CD4-positive, alpha-beta memory T cell (primary cell): ENCODE measurements at regions not wholly inside any gene's neighbourhood (a gene's known extent, or its start where the extent isn't known, plus 50 kb on each side); places are given as distances from the start of the nearest gene placed in this dataset.
A peak's percentile ranks its signal among the peaks of the same experiment; 100 is the strongest.
"Not testable (repeated sequence)": the region's sequence is repeated elsewhere in the genome, so short reads cannot be mapped to it uniquely, and the experiment has no call there.

Experiments
- CTCF ChIA-PET: fragments of 350-600 bp; sonication (Branson Sonifier 250); formaldehyde crosslinking; loops from one replicate; lab custom pipeline; 2021; ENCODE audit warnings: inconsistent platforms; ENCODE audit not compliant: partially characterized antibody; lab: Charles Lee
- POLR2A ChIA-PET: fragments of 350-600 bp; sonication (Branson Sonifier 250); formaldehyde crosslinking; loops from one replicate; lab custom pipeline; 2021; ENCODE audit not compliant: partially characterized antibody; lab: Charles Lee
- DNase-seq, 5 donors: peaks; one replicate each; pipeline versions ENCODE4 v3.0.0 to v3.0.0-alpha.2; 2020 to 2022; ENCODE audit warnings: mixed read lengths in 1 of 5
- H3K27ac ChIP-seq: one replicate; pipeline ENCODE4 v1.7.0; 2013; ENCODE audit warnings: low read depth, low read length
- H3K27me3 ChIP-seq: 2 replicates; pipeline ENCODE4 v1.7.0; 2013; ENCODE audit warnings: mild to moderate bottlenecking, low read length, moderate library complexity; ENCODE audit not compliant: insufficient read depth
- H3K36me3 ChIP-seq: 2 replicates; pipeline ENCODE4 v1.7.0; 2013; ENCODE audit warnings: mild to moderate bottlenecking, low read length, moderate library complexity; ENCODE audit not compliant: insufficient read depth
- H3K4me1 ChIP-seq: 2 replicates; pipeline ENCODE4 v1.7.0; 2013; ENCODE audit warnings: mild to moderate bottlenecking, low read length, moderate library complexity; ENCODE audit not compliant: insufficient read depth
- H3K4me3 ChIP-seq, 2 donors: one replicate each; pipeline ENCODE4 v1.7.0; 2013; ENCODE audit warnings: low read length in 2 of 2, mild to moderate bottlenecking in 1 of 2
- H3K9me3 ChIP-seq, 2 donors: one replicate each; pipeline ENCODE4 v1.7.0; 2013; ENCODE audit warnings: low read length in 2 of 2, control low read depth in 1 of 2; ENCODE audit not compliant: control insufficient read depth in 1 of 2
- H3K27ac Mint-ChIP-seq, 7 donors: one replicate each; pipeline ENCODE4 v1.8.0; 2020 to 2021; ENCODE audit warnings: mixed read lengths in 7 of 7, mild to moderate bottlenecking in 6 of 7, inconsistent platforms in 3 of 7, moderate library complexity in 3 of 7
- H3K27me3 Mint-ChIP-seq, 2 donors: one replicate each; pipeline ENCODE4 v1.8.0; 2020 to 2021; ENCODE audit warnings: mixed read lengths in 2 of 2
- H3K36me3 Mint-ChIP-seq, 2 donors: one replicate each; pipeline ENCODE4 v1.8.0; 2020 to 2021; ENCODE audit warnings: mixed read lengths in 2 of 2, inconsistent platforms in 1 of 2, mild to moderate bottlenecking in 1 of 2
- H3K4me1 Mint-ChIP-seq, 4 donors: one replicate each; pipeline ENCODE4 v1.8.0; 2020 to 2021; ENCODE audit warnings: mixed read lengths in 4 of 4, mild to moderate bottlenecking in 1 of 4
- H3K4me3 Mint-ChIP-seq, 8 donors: one replicate each; pipeline ENCODE4 v1.8.0; 2020 to 2021; ENCODE audit warnings: mixed read lengths in 8 of 8, mild to moderate bottlenecking in 7 of 8, moderate library complexity in 6 of 8, inconsistent platforms in 3 of 8
- H3K9me3 Mint-ChIP-seq, 8 donors: one replicate each; pipeline ENCODE4 v1.8.0; 2020 to 2021; ENCODE audit warnings: mixed read lengths in 8 of 8, mild to moderate bottlenecking in 5 of 8, inconsistent platforms in 3 of 8, moderate library complexity in 1 of 8
- intact Hi-C: fragments of 100-400 bp; cut with micrococcal nuclease; formaldehyde crosslinking; loops from one replicate; pipeline ENCODE4 v1.15.1; 2023

GRCh38 chr5:126677121-126677520 is 76.4 kb downstream of the PHAX start:
- Mint-ChIP-seq H3K9me3 (no peaks in the 10 kb centered on the region), H3K36me3 (no peaks in the 10 kb centered on the region), H3K4me1 (peaks cover 3 to 5% (median 4%) of the 10 kb centered on the region in 4 donors), H3K27ac (peak overlapping the region in 1 of 7 donors; percentile 46), H3K27me3 (no peaks in the 10 kb centered on the region), H3K4me3 (no peak overlapping the region)
- Histone ChIP-seq H3K36me3 (no peaks in the 10 kb centered on the region), H3K9me3 (no peaks in the 10 kb centered on the region), H3K27me3 (no peaks in the 10 kb centered on the region), H3K27ac (no peak overlapping the region), H3K4me1 (no peaks in the 10 kb centered on the region), H3K4me3 (no peak overlapping the region)
- intact Hi-C loops, result loop anchor here (5.0 kb wide), 3 partner anchors 350 to 815 kb away; no protein-coding TSS in a partner anchor
- DNase-seq, result no peak
- ChIA-PET CTCF (interaction anchor here (0.7 to 11.0 kb wide), 13 partner anchors 9 to 636 kb away, joined by 3 to 319 read pairs (median 10); partner anchors contain the start of gene LMNB1), POLR2A (interaction anchor here (9.1 kb wide), 1 partner anchor 101 kb away, joined by 72 read pairs; the partner anchor contains the start of gene LMNB1)

- Histone ChIP-seq H3K4me3 (no peak overlapping the region), H3K36me3 (no peaks in the 10 kb centered on the region), H3K27ac (no peak overlapping the region), H3K9me3 (no peaks in the 10 kb centered on the region), H3K27me3 (no peaks in the 10 kb centered on the region), H3K4me1 (no peaks in the 10 kb centered on the region)
- peaks cover 1 to 6% of the 10 kb centered on the region in 2 donors for H3K27me3 Mint-ChIP-seq
- peaks cover 5 to 8% (median 6%) of the 10 kb centered on the region in 4 donors for H3K4me1 Mint-ChIP-seq
- ChIA-PET POLR2A (interaction anchor here (9.1 kb wide), 1 partner anchor 98 kb away, joined by 72 read pairs; the partner anchor contains the start of gene LMNB1), CTCF (interaction anchor here (0.6 to 11.0 kb wide), 3 partner anchors 25 to 122 kb away, joined by 3 to 319 read pairs (median 51); partner anchors contain the start of gene LMNB1)
- no peak for DNase-seq
- no peaks in the 10 kb centered on the region for H3K36me3 Mint-ChIP-seq
- H3K27ac Mint-ChIP-seq, result no peak overlapping the region
- H3K4me3 Mint-ChIP-seq, result no peak overlapping the region
- intact Hi-C loops, result no loop called here
- no peaks in the 10 kb centered on the region for H3K9me3 Mint-ChIP-seq
Measured at GRCh38 chr5:126680191-126680817, 79.6 kb downstream of the PHAX start.

- H3K27ac Mint-ChIP-seq, DNase-seq, H3K4me1 Mint-ChIP-seq, H3K4me3 Mint-ChIP-seq, H3K4me3 ChIP-seq, H3K36me3 ChIP-seq, H3K27me3 Mint-ChIP-seq, H3K27ac ChIP-seq, H3K27me3 ChIP-seq, H3K9me3 ChIP-seq, H3K9me3 Mint-ChIP-seq, intact Hi-C loops, H3K4me1 ChIP-seq, H3K36me3 Mint-ChIP-seq: not testable (repeated sequence)
- CTCF ChIA-PET, result interaction anchor here (11.0 kb wide), 1 partner anchor 98 kb away, joined by 319 read pairs; the partner anchor contains the start of gene LMNB1
- POLR2A ChIA-PET, result interaction anchor here (9.1 kb wide), 1 partner anchor 97 kb away, joined by 72 read pairs; the partner anchor contains the start of gene LMNB1
Measured at GRCh38 chr5:126681314-126681713, 80.6 kb downstream of the PHAX start.

- Mint-ChIP-seq H3K9me3 (no peaks in the 10 kb centered on the region), H3K27me3 (peaks cover 1 to 6% of the 10 kb centered on the region in 2 donors), H3K36me3 (no peaks in the 10 kb centered on the region), H3K4me1 (peaks cover 0 to 6% (median 3%) of the 10 kb centered on the region in 4 donors), H3K4me3 (peak overlapping the region in 1 of 8 donors; percentile 43), H3K27ac (no peak overlapping the region)
- ChIA-PET CTCF (interaction anchor here (0.8 kb wide), 1 partner anchor 98 kb away, joined by 3 read pairs; no protein-coding TSS in a partner anchor), POLR2A (interaction anchor here (9.1 kb wide), 1 partner anchor 96 kb away, joined by 72 read pairs; the partner anchor contains the start of gene LMNB1)
- Histone ChIP-seq H3K27me3 (no peaks in the 10 kb centered on the region), H3K36me3 (no peaks in the 10 kb centered on the region), H3K9me3 (no peaks in the 10 kb centered on the region), H3K4me1 (no peaks in the 10 kb centered on the region), H3K4me3 (no peak overlapping the region), H3K27ac (no peak overlapping the region)
- intact Hi-C loops, result no loop called here
- no peak for DNase-seq
Measured at GRCh38 chr5:126681970-126682369, 81.2 kb downstream of the PHAX start.

GRCh38 chr5:126682856-126683255 is 82.1 kb downstream of the PHAX start:
- H3K27me3 Mint-ChIP-seq, result peaks cover 1 to 6% of the 10 kb centered on the region in 2 donors
- ChIA-PET POLR2A (no interaction called here), CTCF (interaction anchor here (0.8 to 2.9 kb wide), 2 partner anchors 96 to 97 kb away, joined by 3 to 23 read pairs; no protein-coding TSS in a partner anchor)
- Histone ChIP-seq H3K4me3 (no peak overlapping the region), H3K36me3 (no peaks in the 10 kb centered on the region), H3K27ac (no peak overlapping the region), H3K9me3 (no peaks in the 10 kb centered on the region), H3K4me1 (no peaks in the 10 kb centered on the region), H3K27me3 (no peaks in the 10 kb centered on the region)
- peaks cover 0 to 6% (median 3%) of the 10 kb centered on the region in 4 donors for H3K4me1 Mint-ChIP-seq
- intact Hi-C loops, result no loop called here
- H3K4me3 Mint-ChIP-seq, result no peak overlapping the region
- H3K36me3 Mint-ChIP-seq, result no peaks in the 10 kb centered on the region
- DNase-seq, result no peak
- H3K27ac Mint-ChIP-seq, result no peak overlapping the region
- no peaks in the 10 kb centered on the region for H3K9me3 Mint-ChIP-seq

- no peaks in the 10 kb centered on the region for H3K9me3 ChIP-seq
- no peaks in the 10 kb centered on the region for H3K27me3 ChIP-seq
Measured at GRCh38 chr5:126683912-126684311, 83.2 kb downstream of the PHAX start.

More at GRCh38 chr5:126683912-126684311, 83.2 kb downstream of the PHAX start:
- Mint-ChIP-seq H3K27me3 (peaks cover 2 to 6% of the 10 kb centered on the region in 2 donors), H3K9me3 (no peaks in the 10 kb centered on the region), H3K4me1 (peaks cover 0 to 6% (median 3%) of the 10 kb centered on the region in 4 donors), H3K36me3 (no peaks in the 10 kb centered on the region), H3K4me3 (no peak overlapping the region), H3K27ac (no peak overlapping the region)
- POLR2A ChIA-PET, result interaction anchor here (1.2 kb wide), 1 partner anchor 94 kb away, joined by 4 read pairs; no protein-coding TSS in a partner anchor
- no peaks in the 10 kb centered on the region for H3K36me3 ChIP-seq
- H3K4me1 ChIP-seq, result no peaks in the 10 kb centered on the region
- CTCF ChIA-PET, result interaction anchor here (1.0 to 5.6 kb wide), 6 partner anchors 8 to 126 kb away, joined by 3 to 35 read pairs (median 3); no protein-coding TSS in a partner anchor
- no peak overlapping the region for H3K4me3 ChIP-seq
- DNase-seq, result no peak
- intact Hi-C loops, result no loop called here
- no peak overlapping the region for H3K27ac ChIP-seq
